Smooth muscle cell (in vitro differentiated cells): ENCODE measurements at regions not wholly inside any gene's neighbourhood (a gene's known extent, or its start where the extent isn't known, plus 50 kb on each side); places are given as distances from the start of the nearest gene placed in this dataset.

Experiments used
- DNase-seq: peaks from one replicate; lab custom pipeline; 2025; ENCODE audit not compliant: unreplicated experiment; lab: John Stamatoyannopoulos, UW
- H2AFZ ChIP-seq: fragments of 200-600 bp; sonication (generic); 2 replicates; pipeline ENCODE4 v1.6.0; 2016; ENCODE audit warnings: antibody characterized with exemption, low read depth, mild to moderate bottlenecking
- H3F3A ChIP-seq: fragments of 200-600 bp; sonication (generic); 2 replicates; pipeline ENCODE4 v1.6.0; 2017; ENCODE audit warnings: antibody characterized with exemption, low read depth
- H3K27ac ChIP-seq: fragments of 200-600 bp; sonication (generic); 2 replicates; pipeline ENCODE4 v1.5.1; 2016; ENCODE audit warnings: low read depth, mild to moderate bottlenecking
- H3K27me3 ChIP-seq: fragments of 200-600 bp; sonication (generic); 2 replicates; pipeline ENCODE4 v1.6.1; 2016; ENCODE audit warnings: low read depth, mild to moderate bottlenecking
- H3K36me3 ChIP-seq: fragments of 200-600 bp; sonication (generic); 2 replicates; pipeline ENCODE4 v1.5.1; 2016; ENCODE audit warnings: low read depth
- H3K4me1 ChIP-seq: fragments of 200-600 bp; sonication (generic); 2 replicates; pipeline ENCODE4 v1.5.1; 2016; ENCODE audit warnings: low read depth
- H3K4me2 ChIP-seq: fragments of 200-600 bp; sonication (generic); 2 replicates; pipeline ENCODE4 v1.6.0; 2016; ENCODE audit warnings: mild to moderate bottlenecking
- H3K4me3 ChIP-seq: fragments of 200-600 bp; sonication (generic); 2 replicates; pipeline ENCODE4 v1.5.1; 2016; ENCODE audit warnings: mild to moderate bottlenecking
- H3K79me2 ChIP-seq: fragments of 200-600 bp; sonication (generic); 2 replicates; pipeline ENCODE4 v1.6.0; 2016; ENCODE audit warnings: low read depth, mild to moderate bottlenecking
- H3K9ac ChIP-seq: fragments of 200-600 bp; sonication (generic); 2 replicates; pipeline ENCODE4 v1.6.0; 2016; ENCODE audit warnings: low read depth
- H3K9me3 ChIP-seq: fragments of 200-600 bp; sonication (generic); replicated peaks from 2 replicates; pipeline ENCODE4 v1.5.1; 2016; ENCODE audit warnings: low read depth
- H4K20me1 ChIP-seq: fragments of 200-600 bp; sonication (generic); 2 replicates; pipeline ENCODE4 v1.6.0; 2016; ENCODE audit warnings: low read depth
- WGBS: methylation state at CpG from one replicate; pipeline ENCODE4 v1.1.7; 2016; ENCODE audit warnings: low lambda C conversion rate; 5-methylcytosine and 5-hydroxymethylcytosine counted together
- TF ChIP-seq, protein P1 (sequence below): fragments of 200-600 bp; sonication (generic); IDR thresholded peaks from 2 replicates; pipeline ENCODE4 v1.5.1; 2017; ENCODE audit warnings: borderline replicate concordance, mild to moderate bottlenecking, antibody characterized with exemption; ENCODE audit not compliant: insufficient read depth, poor library complexity, severe bottlenecking

DNA sequence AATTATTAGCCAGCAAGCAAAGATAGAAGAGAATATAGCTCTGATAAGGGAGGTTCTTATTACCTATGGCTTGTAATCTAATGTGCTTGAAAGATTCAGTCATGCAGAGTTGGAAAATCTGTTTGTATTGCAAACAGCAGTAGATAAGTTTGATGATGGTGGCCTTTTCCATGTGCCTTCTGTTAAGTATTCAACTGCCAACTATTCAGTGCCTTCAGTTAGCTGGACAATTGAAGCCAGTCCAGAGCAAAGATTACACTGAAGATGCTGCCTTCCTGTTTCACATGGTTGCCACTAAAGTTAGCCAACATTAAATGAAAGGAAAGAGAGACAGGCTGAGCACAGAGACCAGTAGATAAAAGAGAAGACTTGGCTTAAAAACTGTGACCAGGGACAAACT, 92.7 kb upstream of the SLC38A2 start:
- H3K9me3 ChIP-seq = no peaks in the 10 kb centered on the region
- H3K9ac ChIP-seq = no peak overlapping the region
- H3K4me1 ChIP-seq = peaks cover 6% of the 10 kb centered on the region
- no peaks in the 10 kb centered on the region for H3K36me3 ChIP-seq
- H3K4me3 ChIP-seq = no peak overlapping the region
- H2AFZ ChIP-seq = no peak overlapping the region
- no peak for DNase-seq
- no peaks in the 10 kb centered on the region for H3K27me3 ChIP-seq
- no peak overlapping the region for H3K27ac ChIP-seq
- no peaks in the 10 kb centered on the region for H4K20me1 ChIP-seq
- no peak overlapping the region for H3K4me2 ChIP-seq
- no peaks in the 10 kb centered on the region for H3K79me2 ChIP-seq
- TF ChIP-seq, protein P1, sequence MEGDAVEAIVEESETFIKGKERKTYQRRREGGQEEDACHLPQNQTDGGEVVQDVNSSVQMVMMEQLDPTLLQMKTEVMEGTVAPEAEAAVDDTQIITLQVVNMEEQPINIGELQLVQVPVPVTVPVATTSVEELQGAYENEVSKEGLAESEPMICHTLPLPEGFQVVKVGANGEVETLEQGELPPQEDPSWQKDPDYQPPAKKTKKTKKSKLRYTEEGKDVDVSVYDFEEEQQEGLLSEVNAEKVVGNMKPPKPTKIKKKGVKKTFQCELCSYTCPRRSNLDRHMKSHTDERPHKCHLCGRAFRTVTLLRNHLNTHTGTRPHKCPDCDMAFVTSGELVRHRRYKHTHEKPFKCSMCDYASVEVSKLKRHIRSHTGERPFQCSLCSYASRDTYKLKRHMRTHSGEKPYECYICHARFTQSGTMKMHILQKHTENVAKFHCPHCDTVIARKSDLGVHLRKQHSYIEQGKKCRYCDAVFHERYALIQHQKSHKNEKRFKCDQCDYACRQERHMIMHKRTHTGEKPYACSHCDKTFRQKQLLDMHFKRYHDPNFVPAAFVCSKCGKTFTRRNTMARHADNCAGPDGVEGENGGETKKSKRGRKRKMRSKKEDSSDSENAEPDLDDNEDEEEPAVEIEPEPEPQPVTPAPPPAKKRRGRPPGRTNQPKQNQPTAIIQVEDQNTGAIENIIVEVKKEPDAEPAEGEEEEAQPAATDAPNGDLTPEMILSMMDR = no peak
- H3F3A ChIP-seq = peaks cover 7% of the 10 kb centered on the region

GRCh38 chr12:46464863-46465262, 92.3 kb upstream of the SLC38A2 start:
- no peak overlapping the region for H3K27ac ChIP-seq
- H3F3A ChIP-seq = peaks cover 7% of the 10 kb centered on the region
- no peak overlapping the region for H3K4me2 ChIP-seq
- H3K36me3 ChIP-seq = no peaks in the 10 kb centered on the region
- no peak overlapping the region for H2AFZ ChIP-seq
- peaks cover 6% of the 10 kb centered on the region for H3K4me1 ChIP-seq
- H3K79me2 ChIP-seq = no peaks in the 10 kb centered on the region
- no peak overlapping the region for H3K4me3 ChIP-seq
- H3K9me3 ChIP-seq = no peaks in the 10 kb centered on the region
- no peak overlapping the region for H3K9ac ChIP-seq
- no peaks in the 10 kb centered on the region for H3K27me3 ChIP-seq
- H4K20me1 ChIP-seq = no peaks in the 10 kb centered on the region
- TF ChIP-seq, protein P1 = no peak
- whole genome bisulfite sequencing = 96% methylated on average over 3 of the region's 3 CpGs
- no peak for DNase-seq

- H3K4me1 ChIP-seq = peaks cover 6% of the 10 kb centered on the region
- H3K27ac ChIP-seq = no peak overlapping the region
- no peaks in the 10 kb centered on the region for H3K9me3 ChIP-seq
- peaks cover 7% of the 10 kb centered on the region for H3F3A ChIP-seq
- peak overlapping the region; percentile 36 for H3K4me2 ChIP-seq
- no peaks in the 10 kb centered on the region for H4K20me1 ChIP-seq
- no peak overlapping the region for H3K9ac ChIP-seq
- DNase-seq = no peak
- H3K79me2 ChIP-seq = no peaks in the 10 kb centered on the region
- H3K36me3 ChIP-seq = no peaks in the 10 kb centered on the region
- H3K4me3 ChIP-seq = no peak overlapping the region
- WGBS = 61% methylated on average over 3 of the region's 3 CpGs
- H3K27me3 ChIP-seq = no peaks in the 10 kb centered on the region
- H2AFZ ChIP-seq = peak overlapping the region; percentile 22
- TF ChIP-seq, protein P1 = no peak
Observed at GRCh38 chr12:46462641-46463355, 90.2 kb upstream of the SLC38A2 start.
